ENCODE measurements at regions not wholly inside any gene's neighbourhood (a gene's known extent, or its start where the extent isn't known, plus 50 kb on each side); places are given as distances from the start of the nearest gene placed in this dataset.

GRCh38 chr1:193763266-193763665, 576.9 kb upstream of the B3GALT2 start:
- Histone ChIP-seq H3K4me3 (replicated peaks in 1 of 3; ENCODE audit: insufficient read depth in 1 of 3, low read depth in 1 of 3, low read length in 3 of 3) (no peak overlapping the region), H3K9ac (replicated peaks; ENCODE audit: extremely low read depth, insufficient read depth, low read length) (no peak overlapping the region), H3K36me3 (ENCODE audit: control insufficient read depth in 2 of 2, extremely low read depth in 1 of 2, insufficient read depth in 2 of 2, low read length in 2 of 2) (no peaks in the 10 kb centered on the region), H3K27me3 (ENCODE audit: control insufficient read depth in 2 of 2, insufficient read depth in 2 of 2, low read length in 2 of 2) (no peaks in the 10 kb centered on the region), H3K27ac (ENCODE audit: insufficient read depth, low read depth, low read length) (no peak overlapping the region), H3K4me1 (ENCODE audit: control insufficient read depth, extremely low read depth, insufficient read depth, low read length) (peaks cover 6% of the 10 kb centered on the region), H4K20me1 (replicated peaks; ENCODE audit: control insufficient read depth, extremely low read depth, insufficient read depth, low read length) (no peaks in the 10 kb centered on the region), H2AFZ (ENCODE audit: low read depth, low read length) (no peak overlapping the region), H3K9me1 (replicated peaks; ENCODE audit: control insufficient read depth, extremely low read depth, insufficient read depth, low read length) (no peaks in the 10 kb centered on the region), H3K79me2 (ENCODE audit: control insufficient read depth, insufficient read depth, low read length) (no peaks in the 10 kb centered on the region), H3K9me3 (replicated peaks; ENCODE audit: control insufficient read depth, insufficient read depth, low read length) (no peaks in the 10 kb centered on the region), H3K4me2 (ENCODE audit: insufficient read depth, low read length) (no peak overlapping the region)
- CTCF ChIA-PET = interaction anchor here (0.9 to 1.1 kb wide), 2 partner anchors 9 to 26 kb away, joined by 3 read pairs; no protein-coding TSS in a partner anchor
- TF ChIP-seq EZH2 (IDR thresholded peaks at IDR 0.05; ENCODE audit: borderline replicate concordance, low read depth, low read length, severe bottlenecking) (no peak), MYC (IDR thresholded peaks at IDR 0.05; ENCODE audit: low read depth, low read length) (no peak), GATA2 (IDR thresholded peaks at IDR 0.05; ENCODE audit: insufficient read depth, insufficient read length, low read depth, low read length) (no peak), POLR2AphosphoS5 (IDR thresholded peaks at IDR 0.05; ENCODE audit: insufficient read depth, low read depth, low read length) (no peak), FOS (IDR thresholded peaks at IDR 0.05; ENCODE audit: borderline replicate concordance, insufficient read depth, low read length) (peak; percentile 44), POLR2A (IDR thresholded peaks at IDR 0.05; ENCODE audit: low read depth, low read length) (no peak)
- TF ChIP-seq, protein P1, sequence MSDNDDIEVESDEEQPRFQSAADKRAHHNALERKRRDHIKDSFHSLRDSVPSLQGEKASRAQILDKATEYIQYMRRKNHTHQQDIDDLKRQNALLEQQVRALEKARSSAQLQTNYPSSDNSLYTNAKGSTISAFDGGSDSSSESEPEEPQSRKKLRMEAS (IDR thresholded peaks at IDR 0.05; ENCODE audit: insufficient read depth, insufficient read length) = no peak
- dilution Hi-C loops (cut with MboI; ENCODE audit: extremely low pct_ligation_motif_present, low sequenced_read_pairs) = no loop called here
- POLR2A ChIA-PET = no interaction called here
- intact Hi-C loops (cut with micrococcal nuclease) = loop anchor here (2.0 to 10.0 kb wide), 2 partner anchors 356 to 578 kb away; partner anchors contain the start of gene B3GALT2
- no TSS peak for BruUV-seq (replicated peaks)
- peak; percentile 80 for DNase-seq (ENCODE audit: low read depth, low spot score)
- FAIRE-seq = peak; percentile 62

DNA sequence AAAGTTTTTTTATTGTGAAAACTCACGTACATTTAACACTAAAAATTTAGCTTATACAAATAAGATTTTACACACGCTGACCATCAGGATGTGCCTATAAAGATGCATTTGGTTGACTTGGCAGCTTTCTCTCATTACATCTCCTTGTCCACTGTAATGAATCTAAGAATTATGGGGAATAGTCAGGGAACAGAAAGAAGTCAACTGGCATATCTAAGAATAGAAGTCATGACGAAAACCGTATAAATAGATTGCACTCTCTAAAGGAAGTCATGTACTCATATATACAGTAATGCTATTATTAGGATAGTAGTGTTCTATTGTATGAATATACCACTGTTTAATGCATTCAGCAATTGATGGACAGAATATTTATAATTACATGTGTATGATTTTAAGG, 575.8 kb upstream of the B3GALT2 start:
- ChIA-PET POLR2A (no interaction called here), CTCF (no interaction called here)
- Histone ChIP-seq H3K4me2 (ENCODE audit: insufficient read depth, low read length) (no peak overlapping the region), H3K4me1 (ENCODE audit: control insufficient read depth, extremely low read depth, insufficient read depth, low read length) (peaks cover 6% of the 10 kb centered on the region), H3K36me3 (ENCODE audit: control insufficient read depth in 2 of 2, extremely low read depth in 1 of 2, insufficient read depth in 2 of 2, low read length in 2 of 2) (no peaks in the 10 kb centered on the region), H4K20me1 (replicated peaks; ENCODE audit: control insufficient read depth, extremely low read depth, insufficient read depth, low read length) (no peaks in the 10 kb centered on the region), H3K4me3 (replicated peaks in 1 of 3; ENCODE audit: insufficient read depth in 1 of 3, low read depth in 1 of 3, low read length in 3 of 3) (no peak overlapping the region), H3K9ac (replicated peaks; ENCODE audit: extremely low read depth, insufficient read depth, low read length) (no peak overlapping the region), H3K27me3 (ENCODE audit: control insufficient read depth in 2 of 2, insufficient read depth in 2 of 2, low read length in 2 of 2) (no peaks in the 10 kb centered on the region), H3K9me3 (replicated peaks; ENCODE audit: control insufficient read depth, insufficient read depth, low read length) (no peaks in the 10 kb centered on the region), H3K27ac (ENCODE audit: insufficient read depth, low read depth, low read length) (no peak overlapping the region), H3K79me2 (ENCODE audit: control insufficient read depth, insufficient read depth, low read length) (no peaks in the 10 kb centered on the region), H2AFZ (ENCODE audit: low read depth, low read length) (no peak overlapping the region), H3K9me1 (replicated peaks; ENCODE audit: control insufficient read depth, extremely low read depth, insufficient read depth, low read length) (no peaks in the 10 kb centered on the region)
- BruUV-seq (replicated peaks) = no TSS peak
- TF ChIP-seq MYC (IDR thresholded peaks at IDR 0.05; ENCODE audit: low read depth, low read length) (no peak), FOS (IDR thresholded peaks at IDR 0.05; ENCODE audit: borderline replicate concordance, insufficient read depth, low read length) (no peak), GATA2 (IDR thresholded peaks at IDR 0.05; ENCODE audit: insufficient read depth, insufficient read length, low read depth, low read length) (no peak), JUN (IDR thresholded peaks at IDR 0.05; ENCODE audit: borderline replicate concordance, insufficient read depth, insufficient read length, low read depth) (no peak), EZH2 (IDR thresholded peaks at IDR 0.05; ENCODE audit: borderline replicate concordance, low read depth, low read length, severe bottlenecking) (no peak), POLR2A (IDR thresholded peaks at IDR 0.05; ENCODE audit: low read depth, low read length) (no peak), POLR2AphosphoS5 (IDR thresholded peaks at IDR 0.05; ENCODE audit: insufficient read depth, low read depth, low read length) (no peak)
- TF ChIP-seq, protein P1 (IDR thresholded peaks at IDR 0.05; ENCODE audit: insufficient read depth, insufficient read length) = no peak
- TF ChIP-seq, protein P2, sequence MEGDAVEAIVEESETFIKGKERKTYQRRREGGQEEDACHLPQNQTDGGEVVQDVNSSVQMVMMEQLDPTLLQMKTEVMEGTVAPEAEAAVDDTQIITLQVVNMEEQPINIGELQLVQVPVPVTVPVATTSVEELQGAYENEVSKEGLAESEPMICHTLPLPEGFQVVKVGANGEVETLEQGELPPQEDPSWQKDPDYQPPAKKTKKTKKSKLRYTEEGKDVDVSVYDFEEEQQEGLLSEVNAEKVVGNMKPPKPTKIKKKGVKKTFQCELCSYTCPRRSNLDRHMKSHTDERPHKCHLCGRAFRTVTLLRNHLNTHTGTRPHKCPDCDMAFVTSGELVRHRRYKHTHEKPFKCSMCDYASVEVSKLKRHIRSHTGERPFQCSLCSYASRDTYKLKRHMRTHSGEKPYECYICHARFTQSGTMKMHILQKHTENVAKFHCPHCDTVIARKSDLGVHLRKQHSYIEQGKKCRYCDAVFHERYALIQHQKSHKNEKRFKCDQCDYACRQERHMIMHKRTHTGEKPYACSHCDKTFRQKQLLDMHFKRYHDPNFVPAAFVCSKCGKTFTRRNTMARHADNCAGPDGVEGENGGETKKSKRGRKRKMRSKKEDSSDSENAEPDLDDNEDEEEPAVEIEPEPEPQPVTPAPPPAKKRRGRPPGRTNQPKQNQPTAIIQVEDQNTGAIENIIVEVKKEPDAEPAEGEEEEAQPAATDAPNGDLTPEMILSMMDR (IDR thresholded peaks at IDR 0.05; ENCODE audit: extremely low read depth in 1 of 2, insufficient read depth in 1 of 2, low read depth in 1 of 2, low read length in 2 of 2) = no peak
- intact Hi-C loops (cut with micrococcal nuclease) = loop anchor here (2.0 to 10.0 kb wide), 2 partner anchors 355 to 577 kb away; partner anchors contain the start of gene B3GALT2
- no peak for DNase-seq (ENCODE audit: low read depth, low spot score)
- no peak for FAIRE-seq
- dilution Hi-C loops (cut with MboI; ENCODE audit: extremely low pct_ligation_motif_present, low sequenced_read_pairs) = no loop called here
